ENCODE measurements at regions not wholly inside any gene's neighbourhood (a gene's known extent, or its start where the extent isn't known, plus 50 kb on each side); places are given as distances from the start of the nearest gene placed in this dataset.

GRCh38 chr17:74041869-74042640, 161.4 kb upstream of the RPL38 start:
- DNase-seq (ENCODE audit: low read depth in 2 of 2, low spot score in 1 of 2), result no peak

- no peak for DNase-seq (ENCODE audit: low read depth in 2 of 2, low spot score in 1 of 2)
Observed at GRCh38 chr17:74042744-74043486, 160.6 kb upstream of the RPL38 start.

GRCh38 chr17:74043976-74044375, 159.5 kb upstream of the RPL38 start:
- DNase-seq (ENCODE audit: low read depth in 2 of 2, low spot score in 1 of 2), result no peak

GRCh38 chr17:74045608-74046280, 157.7 kb upstream of the RPL38 start:
- DNase-seq (ENCODE audit: low read depth in 2 of 2, low spot score in 1 of 2), result no peak

- DNase-seq (ENCODE audit: low read depth in 2 of 2, low spot score in 1 of 2), result no peak
Observed at GRCh38 chr17:74049167-74049966, 154.1 kb upstream of the RPL38 start.

- DNase-seq (ENCODE audit: low read depth in 2 of 2, low spot score in 1 of 2), result no peak
Observed at GRCh38 chr17:74049967-74050458, 153.5 kb upstream of the RPL38 start.

GRCh38 chr17:74051348-74051747, 152.1 kb upstream of the RPL38 start:
- no peak for DNase-seq (ENCODE audit: low read depth in 2 of 2, low spot score in 1 of 2)

GRCh38 chr17:74052993-74053711, 150.3 kb upstream of the RPL38 start:
- DNase-seq (ENCODE audit: low read depth in 2 of 2, low spot score in 1 of 2), result no peak

GRCh38 chr17:74053712-74054078, 149.8 kb upstream of the RPL38 start:
- no peak for DNase-seq (ENCODE audit: low read depth in 2 of 2, low spot score in 1 of 2)

- no peak for DNase-seq (ENCODE audit: low read depth in 2 of 2, low spot score in 1 of 2)
Observed at GRCh38 chr17:74054249-74054648, 149.2 kb upstream of the RPL38 start.

GRCh38 chr17:74055508-74056160, 147.8 kb upstream of the RPL38 start:
- no peak for DNase-seq (ENCODE audit: low read depth in 2 of 2, low spot score in 1 of 2)

- DNase-seq (ENCODE audit: low read depth in 2 of 2, low spot score in 1 of 2), result no peak
Observed at GRCh38 chr17:74059479-74060240, 143.8 kb upstream of the RPL38 start.

GRCh38 chr17:74061758-74062157, 141.7 kb upstream of the RPL38 start:
- no peak for DNase-seq (ENCODE audit: low read depth in 2 of 2, low spot score in 1 of 2)

GRCh38 chr17:74062234-74062633, 141.2 kb upstream of the RPL38 start:
- no peak for DNase-seq (ENCODE audit: low read depth in 2 of 2, low spot score in 1 of 2)

- DNase-seq (ENCODE audit: low read depth in 2 of 2, low spot score in 1 of 2), result no peak
Observed at GRCh38 chr17:74063439-74063838, 140.0 kb upstream of the RPL38 start.

- DNase-seq (ENCODE audit: low read depth in 2 of 2, low spot score in 1 of 2), result no peak
Observed at GRCh38 chr17:74070374-74070773, 133.1 kb upstream of the RPL38 start.

GRCh38 chr17:74070998-74071679, 132.3 kb upstream of the RPL38 start:
- no peak for DNase-seq (ENCODE audit: low read depth in 2 of 2, low spot score in 1 of 2)

GRCh38 chr17:74072340-74072739, 131.1 kb upstream of the RPL38 start:
- DNase-seq (ENCODE audit: low read depth in 2 of 2, low spot score in 1 of 2), result no peak

GRCh38 chr17:74076446-74076845, 127.0 kb upstream of the RPL38 start:
- no peak for DNase-seq (ENCODE audit: low read depth in 2 of 2, low spot score in 1 of 2)

Measured in stimulated activated CD8-positive, alpha-beta memory T cell treated with anti-CD3 and anti-CD28 coated beads, Interleukin-4, amount 100 ng/mL, for 1 hour (primary cell).